GM12878 (cell line): ENCODE measurements at regions not wholly inside any gene's neighbourhood (a gene's known extent, or its start where the extent isn't known, plus 50 kb on each side); places are given as distances from the start of the nearest gene placed in this dataset.

Experiments
- ASH2L ChIP-seq: fragments of 300-600, 200-600 bp; sonication (generic); IDR thresholded peaks from 2 replicates; pipeline ENCODE4 v1.6.1; 2017; ENCODE audit warnings: low read depth, mild to moderate bottlenecking, borderline replicate concordance
- ATF7 ChIP-seq: fragments of 450-650 bp; IDR thresholded peaks from 2 replicates; pipeline ENCODE4 v1.6.1; 2016; ENCODE audit warnings: low read depth, mild to moderate bottlenecking
- CEBPB ChIP-seq, 2 experiments: fragments of 150-350 bp in 1 of 2; IDR thresholded peaks; 2 replicates each; pipeline ENCODE4 v1.6.1; 2012 to 2014; ENCODE audit warnings: low read depth in 2 of 2, low read length in 2 of 2, borderline replicate concordance in 1 of 2, inconsistent platforms in 1 of 2
- CREM ChIP-seq: IDR thresholded peaks from 2 replicates; pipeline ENCODE4 v1.6.1; 2014; ENCODE audit warnings: antibody characterized with exemption, low read depth
- EED ChIP-seq: sonication (generic); IDR thresholded peaks from 2 replicates; pipeline ENCODE4 v1.6.1; 2016; ENCODE audit warnings: antibody characterized with exemption, low read depth
- ETV6 ChIP-seq, 2 experiments: fragments of 450-650 bp in 1 of 2; IDR thresholded peaks in 1 of 2; conservative IDR thresholded peaks in 1 of 2; 2 replicates each; pipeline ENCODE4 v1.6.1; 2014; ENCODE audit warnings: antibody characterized with exemption in 1 of 2, borderline replicate concordance in 1 of 2, low read depth in 1 of 2, mild to moderate bottlenecking in 1 of 2, moderate library complexity in 1 of 2
- GABPA ChIP-seq: IDR thresholded peaks from 2 replicates; pipeline ENCODE4 v1.6.1; 2014; ENCODE audit warnings: antibody characterized with exemption, low read depth, mild to moderate bottlenecking, inconsistent platforms
- GATAD2B ChIP-seq: fragments of 450-650 bp; conservative IDR thresholded peaks from 2 replicates; pipeline ENCODE4 v1.6.1; 2017; ENCODE audit warnings: low read depth, mild to moderate bottlenecking, moderate library complexity
- HDGF ChIP-seq: fragments of 450-650 bp; IDR thresholded peaks from 2 replicates; pipeline ENCODE4 v1.6.1; 2016; ENCODE audit warnings: antibody characterized with exemption
- IKZF2 ChIP-seq, 2 experiments: fragments of 450-650 bp; IDR thresholded peaks; 2 replicates each; pipeline ENCODE4 v1.6.1; 2017; ENCODE audit warnings: mild to moderate bottlenecking in 2 of 2, moderate library complexity in 2 of 2
- MTA2 ChIP-seq: fragments of 450-650 bp; IDR thresholded peaks from 2 replicates; pipeline ENCODE4 v1.6.1; 2016; ENCODE audit warnings: low read depth, mild to moderate bottlenecking, moderate library complexity
- NFIC ChIP-seq: IDR thresholded peaks from 2 replicates; pipeline ENCODE4 v1.6.1; 2012; ENCODE audit warnings: low read depth, mild to moderate bottlenecking, inconsistent platforms, low read length, moderate library complexity
- NR2F1 ChIP-seq: fragments of 450-650 bp; conservative IDR thresholded peaks from 2 replicates; pipeline ENCODE4 v1.6.1; 2017; ENCODE audit warnings: mild to moderate bottlenecking
- PAX5 ChIP-seq: IDR thresholded peaks from 2 replicates; pipeline ENCODE4 v1.6.1; 2011; ENCODE audit warnings: low read depth, low read length, borderline replicate concordance
- PBX3 ChIP-seq: IDR thresholded peaks from 2 replicates; pipeline ENCODE4 v1.6.1; 2011; ENCODE audit warnings: mild to moderate bottlenecking, low read depth, low read length, moderate library complexity; ENCODE audit not compliant: insufficient replicate concordance
- PKNOX1 ChIP-seq: fragments of 450-650 bp; IDR thresholded peaks from 2 replicates; pipeline ENCODE4 v1.6.1; 2016; ENCODE audit warnings: mild to moderate bottlenecking
- PML ChIP-seq: IDR thresholded peaks from 2 replicates; pipeline ENCODE4 v1.6.1; 2012; ENCODE audit warnings: low read length, inconsistent platforms
- RAD21 ChIP-seq: IDR thresholded peaks from 2 replicates; pipeline ENCODE4 v1.6.1; 2011; ENCODE audit warnings: mild to moderate bottlenecking, low read depth, low read length, moderate library complexity; ENCODE audit not compliant: insufficient read depth
- REST ChIP-seq: IDR thresholded peaks from 2 replicates; pipeline ENCODE4 v1.6.1; 2012; ENCODE audit warnings: mild to moderate bottlenecking, low read depth, low read length
- SIN3A ChIP-seq: IDR thresholded peaks from 2 replicates; pipeline ENCODE4 v1.6.1; 2012; ENCODE audit warnings: low read depth, low read length, improper control_type of control experiment
- SMC3 ChIP-seq: IDR thresholded peaks from 2 replicates; pipeline ENCODE4 v1.6.1; 2011; ENCODE audit warnings: low read length, improper control_type of control experiment, borderline replicate concordance
- SPI1 ChIP-seq: IDR thresholded peaks from 2 replicates; pipeline ENCODE4 v1.6.1; 2011; ENCODE audit warnings: low read depth, mild to moderate bottlenecking, low read length, moderate library complexity, borderline replicate concordance; ENCODE audit not compliant: insufficient read depth
- WRNIP1 ChIP-seq: IDR thresholded peaks from 2 replicates; pipeline ENCODE4 v1.6.1; 2011; ENCODE audit warnings: low read depth, low read length, improper control_type of control experiment, borderline replicate concordance
- YY1 ChIP-seq: IDR thresholded peaks from 2 replicates; pipeline ENCODE4 v1.6.1; 2011; ENCODE audit warnings: low read depth, mild to moderate bottlenecking, low read length

GRCh38 chr12:93183940-93184671, 193.6 kb upstream of the NUDT4 start (continued):
- peak; percentile 85; the same call in 1 of the 2 replicates for TF ChIP-seq HDGF
- TF ChIP-seq PBX3 = peak; percentile 22
- peak in 1 of 2 experiments; percentile 42; a peak in 1 of 4 replicates for TF ChIP-seq ETV6 (conservative IDR thresholded peaks at IDR 0.05 in 1 of 2, IDR thresholded peaks at IDR 0.05 in 1 of 2; ENCODE audit: borderline replicate concordance in 1 of 2, low read depth in 1 of 2)
- TF ChIP-seq NFIC = 0 out of 2 replicates have a peak, but pooled peaks have one; percentile 87
- no peak for TF ChIP-seq CEBPB (IDR thresholded peaks at IDR 0.05; ENCODE audit: borderline replicate concordance in 1 of 2, low read depth in 2 of 2, low read length in 2 of 2)
- 0 out of 2 replicates have a peak, but pooled peaks have one; percentile 54 for TF ChIP-seq ASH2L
- peak; percentile 47; the same call in 1 of the 2 replicates for TF ChIP-seq GATAD2B
- TF ChIP-seq SMC3 = no peak
- no peak for TF ChIP-seq PAX5
- peak; percentile 80 for TF ChIP-seq MTA2
- TF ChIP-seq PKNOX1 = peak; percentile 53; the same call in 1 of the 2 replicates
- peak; percentile 92 for TF ChIP-seq SPI1
- TF ChIP-seq RAD21 = no peak
- peak; percentile 93 to 94 for TF ChIP-seq IKZF2 (IDR thresholded peaks at IDR 0.05)
- TF ChIP-seq GABPA = peak; percentile 68
- TF ChIP-seq CREM = peak; percentile 84
- TF ChIP-seq SIN3A = no peak
- TF ChIP-seq REST = no peak
- TF ChIP-seq EED = peak; percentile 93
- peak; percentile 32; the same call in 1 of the 2 replicates for TF ChIP-seq PML
- TF ChIP-seq NR2F1 = peak; percentile 39; the same call in 1 of the 2 replicates
- TF ChIP-seq ATF7 = peak; percentile 61; the same call in 1 of the 2 replicates
- TF ChIP-seq YY1 = peak; percentile 35; the same call in 1 of the 2 replicates
- no peak for TF ChIP-seq WRNIP1
